ENCODE measurements at regions not wholly inside any gene's neighbourhood (a gene's known extent, or its start where the extent isn't known, plus 50 kb on each side); places are given as distances from the start of the nearest gene placed in this dataset.

DNA sequence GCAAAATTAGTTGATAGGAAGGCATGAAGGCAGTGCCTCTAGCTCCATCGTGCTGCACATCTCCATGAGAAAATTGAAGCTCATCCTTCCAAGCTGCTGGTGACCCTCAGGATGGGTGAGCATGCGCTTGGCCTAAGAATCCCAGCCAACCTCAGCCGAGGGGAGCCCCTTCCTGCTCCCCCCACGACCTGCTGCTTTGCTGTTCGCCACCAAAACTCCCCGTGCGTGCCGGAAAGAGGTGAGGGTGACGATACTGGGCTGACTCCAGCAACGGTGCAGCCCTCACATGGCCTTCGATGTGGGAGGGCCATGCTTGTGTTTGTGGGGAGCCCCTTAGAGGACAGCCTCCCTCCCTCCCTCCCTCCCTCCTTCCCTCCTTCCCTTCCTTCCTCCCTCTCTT is 660.9 kb downstream of the BRD1 start:
- no peak for TF ChIP-seq EZH2phosphoT487 (IDR thresholded peaks at IDR 0.05; ENCODE audit: insufficient read depth, low read depth)
- TF ChIP-seq EZH2 (IDR thresholded peaks at IDR 0.05; ENCODE audit: insufficient read depth, poor library complexity, severe bottlenecking) = no peak
